D721Med (cell line): ENCODE measurements at regions not wholly inside any gene's neighbourhood (a gene's known extent, or its start where the extent isn't known, plus 50 kb on each side); places are given as distances from the start of the nearest gene placed in this dataset.

Source experiments
- DNase-seq: peaks from one replicate; pipeline ENCODE4 v3.0.0; 2011; ENCODE audit warnings: low spot score; ENCODE audit not compliant: insufficient read length
- FAIRE-seq: peaks from 2 replicates; lab custom pipeline; 2011; peaks lifted over from hg19 to GRCh38; lab: Jason Lieb, UNC
- TF ChIP-seq, protein P1 (sequence below): IDR thresholded peaks from 2 replicates; pipeline ENCODE4 v1.5.1; 2012; ENCODE audit warnings: mild to moderate bottlenecking, control low read depth; ENCODE audit not compliant: insufficient read depth; ENCODE audit errors: missing control alignments

DNA sequence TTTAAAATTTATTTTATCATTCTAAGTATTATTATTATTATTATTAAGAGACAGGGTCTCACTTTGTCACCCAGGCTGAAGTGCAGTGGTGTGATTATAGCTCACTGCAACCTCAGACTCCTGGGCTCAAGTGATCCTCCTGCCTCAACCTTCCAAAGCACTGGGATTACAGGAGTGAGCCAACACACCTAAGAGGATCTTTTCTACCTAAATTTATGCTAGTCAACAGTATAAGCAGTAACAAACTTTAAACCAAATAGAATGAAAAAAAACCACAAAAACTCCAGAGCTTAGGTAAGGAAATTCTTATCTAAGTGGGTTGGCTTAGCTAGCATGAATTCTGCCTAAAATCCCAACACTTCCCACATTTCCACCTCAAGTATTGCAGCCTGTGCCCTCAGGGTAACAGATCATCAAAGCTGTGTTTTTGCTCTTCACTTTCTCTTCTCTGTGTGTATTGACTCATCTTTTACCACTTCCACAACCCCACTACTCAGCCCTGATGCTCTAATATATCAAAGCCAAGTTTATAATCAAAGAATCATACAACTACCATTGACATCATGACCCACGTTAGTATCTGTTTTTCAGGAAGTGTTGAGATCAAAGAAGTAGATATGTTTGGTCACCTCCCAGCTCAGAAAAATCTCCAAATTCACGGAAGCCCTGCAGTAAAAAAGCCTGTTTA lies 93.7 kb upstream of the SPON1 start:
- FAIRE-seq, result no peak
- TF ChIP-seq, protein P1, sequence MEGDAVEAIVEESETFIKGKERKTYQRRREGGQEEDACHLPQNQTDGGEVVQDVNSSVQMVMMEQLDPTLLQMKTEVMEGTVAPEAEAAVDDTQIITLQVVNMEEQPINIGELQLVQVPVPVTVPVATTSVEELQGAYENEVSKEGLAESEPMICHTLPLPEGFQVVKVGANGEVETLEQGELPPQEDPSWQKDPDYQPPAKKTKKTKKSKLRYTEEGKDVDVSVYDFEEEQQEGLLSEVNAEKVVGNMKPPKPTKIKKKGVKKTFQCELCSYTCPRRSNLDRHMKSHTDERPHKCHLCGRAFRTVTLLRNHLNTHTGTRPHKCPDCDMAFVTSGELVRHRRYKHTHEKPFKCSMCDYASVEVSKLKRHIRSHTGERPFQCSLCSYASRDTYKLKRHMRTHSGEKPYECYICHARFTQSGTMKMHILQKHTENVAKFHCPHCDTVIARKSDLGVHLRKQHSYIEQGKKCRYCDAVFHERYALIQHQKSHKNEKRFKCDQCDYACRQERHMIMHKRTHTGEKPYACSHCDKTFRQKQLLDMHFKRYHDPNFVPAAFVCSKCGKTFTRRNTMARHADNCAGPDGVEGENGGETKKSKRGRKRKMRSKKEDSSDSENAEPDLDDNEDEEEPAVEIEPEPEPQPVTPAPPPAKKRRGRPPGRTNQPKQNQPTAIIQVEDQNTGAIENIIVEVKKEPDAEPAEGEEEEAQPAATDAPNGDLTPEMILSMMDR, result no peak
- DNase-seq, result no peak

DNA sequence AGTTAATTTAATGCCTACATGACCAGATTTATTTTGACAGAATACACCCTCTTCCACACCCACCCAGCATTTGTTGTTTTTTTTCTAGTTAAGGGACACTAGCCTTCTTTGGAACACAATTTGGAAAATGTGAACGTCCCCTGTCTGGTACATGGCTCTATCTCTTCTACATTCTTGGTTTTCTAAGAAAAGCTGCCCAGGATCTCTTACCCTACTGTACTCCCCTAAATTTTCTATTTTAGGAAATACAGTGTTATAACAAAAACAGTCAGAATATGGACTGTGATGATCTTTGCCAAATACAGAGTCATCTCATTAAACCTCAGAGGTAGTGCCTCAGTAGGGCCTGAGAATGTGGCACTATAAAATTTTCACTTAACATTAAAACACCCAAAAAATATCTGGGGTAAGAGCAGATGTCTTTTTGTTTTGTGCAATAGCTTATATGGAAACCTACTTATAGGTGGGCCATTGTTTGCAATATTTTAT lies 93.1 kb upstream of the SPON1 start:
- TF ChIP-seq, protein P1, result no peak
- no peak for FAIRE-seq
- no peak for DNase-seq

GRCh38 chr11:13874597-13874996 lies 87.9 kb upstream of the SPON1 start:
- FAIRE-seq (no peak), DNase-seq (no peak)
- TF ChIP-seq, protein P1, result no peak

- DNase-seq, result no peak
- TF ChIP-seq, protein P1, result no peak
- FAIRE-seq, result no peak
Observed at GRCh38 chr11:13875643-13876042, 86.9 kb upstream of the SPON1 start.

DNA sequence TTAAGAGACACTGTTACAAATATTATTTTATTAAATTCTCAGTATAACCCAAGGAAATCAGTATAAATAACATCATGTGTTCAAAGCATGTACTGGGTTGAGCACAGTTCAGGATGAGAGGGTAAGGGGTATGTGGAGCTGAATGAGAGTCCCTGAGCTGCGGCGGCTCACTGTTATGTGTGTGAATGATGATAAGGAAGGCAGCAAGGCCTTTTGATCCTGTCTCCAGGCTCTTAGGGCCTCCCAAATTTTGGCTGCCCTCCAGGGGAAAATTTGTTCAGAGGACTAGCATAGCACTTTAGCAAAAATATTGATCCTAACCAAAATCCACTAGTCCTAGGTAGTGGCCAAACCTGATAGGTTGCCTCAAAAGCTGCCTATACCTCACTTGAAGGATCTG lies 86.1 kb upstream of the SPON1 start:
- FAIRE-seq, result no peak
- TF ChIP-seq, protein P1, result no peak
- no peak for DNase-seq

DNA sequence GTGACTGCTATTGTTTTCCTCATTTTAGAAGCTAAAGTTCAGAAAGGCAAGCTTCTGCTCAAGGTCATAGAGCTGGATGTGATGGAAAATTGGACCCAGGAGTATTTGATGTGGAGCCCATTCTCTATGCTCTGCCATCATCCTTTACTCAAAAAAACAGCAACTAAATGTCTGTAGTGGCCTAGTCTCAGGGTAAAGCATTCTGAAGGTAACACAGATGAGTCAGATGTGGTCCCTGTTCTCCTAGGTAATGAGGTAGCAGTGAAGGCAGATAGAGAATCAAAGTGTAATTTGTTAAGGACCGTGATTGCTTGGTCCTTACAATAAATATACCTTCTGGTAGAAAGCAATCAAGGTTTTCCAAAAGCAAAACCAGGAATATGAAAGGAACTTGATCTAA lies 84.4 kb upstream of the SPON1 start:
- no peak for FAIRE-seq
- TF ChIP-seq, protein P1, result no peak

GRCh38 chr11:13880634-13881033 lies 81.9 kb upstream of the SPON1 start:
- DNase-seq (no peak), FAIRE-seq (no peak)
- TF ChIP-seq, protein P1, result no peak

More for the DNA sequence above, 84.4 kb upstream of the SPON1 start:
- no peak for DNase-seq
